ENCODE measurements at regions not wholly inside any gene's neighbourhood (a gene's known extent, or its start where the extent isn't known, plus 50 kb on each side); places are given as distances from the start of the nearest gene placed in this dataset.

- no peak for TF ChIP-seq CTCF (IDR thresholded peaks at IDR 0.05)
- no peak for TF ChIP-seq POLR2A (IDR thresholded peaks at IDR 0.05; ENCODE audit: low read depth)
- TF ChIP-seq EP300 (IDR thresholded peaks at IDR 0.05) = no peak
Measured at GRCh38 chr12:94790825-94791224, 140.5 kb upstream of the TMCC3 start.

Measured in esophagus muscularis mucosa (tissue), 4 donors.